K562 (cell line): ENCODE measurements at regions not wholly inside any gene's neighbourhood (a gene's known extent, or its start where the extent isn't known, plus 50 kb on each side); places are given as distances from the start of the nearest gene placed in this dataset.

Experiments used
- CEBPG ChIP-seq, 3 experiments: fragments of 200-800 bp in 1 of 3; sonication (Bioruptor generic) in 1 of 3; sonication (generic) in 1 of 3; formaldehyde crosslinking in 1 of 3; IDR thresholded peaks in 2 of 3; conservative IDR thresholded peaks in 1 of 3; 2 replicates each; pipeline versions ENCODE4 v1.6.1 to v1.8.0; 2016 to 2022; ENCODE audit warnings: missing compliant biosample characterization in 2 of 3, missing genetic modification characterization in 2 of 3, mild to moderate bottlenecking in 1 of 3, missing genetic modification reagents in 1 of 3
- CHD2 ChIP-seq: IDR thresholded peaks from 2 replicates; pipeline ENCODE4 v1.6.1; 2011; ENCODE audit warnings: low read depth, low read length
- CTCF ChIP-seq, 3 experiments: IDR thresholded peaks in 2 of 3; conservative IDR thresholded peaks in 1 of 3; 2 replicates each; pipeline ENCODE4 v1.5.1; 2011 to 2012; ENCODE audit warnings: low read length in 3 of 3, mild to moderate bottlenecking in 3 of 3, control low read depth in 2 of 3, improper control_type of control experiment in 1 of 3, inconsistent platforms in 1 of 3, low read depth in 1 of 3, mixed read lengths in 1 of 3, moderate library complexity in 1 of 3; ENCODE audit not compliant: insufficient read depth in 2 of 3
- MLLT1 ChIP-seq, 2 experiments: fragments of 450-650 bp; IDR thresholded peaks; 2 replicates each; pipeline ENCODE4 v1.6.1; 2016
- NRF1 ChIP-seq, 2 experiments: fragments of 450-650 bp; IDR thresholded peaks in 1 of 2; conservative IDR thresholded peaks in 1 of 2; 2 replicates each; pipeline ENCODE4 v1.6.1; 2014; ENCODE audit warnings: mild to moderate bottlenecking in 2 of 2
- TAF1 ChIP-seq: IDR thresholded peaks from 2 replicates; pipeline ENCODE4 v1.6.1; 2011; ENCODE audit warnings: mild to moderate bottlenecking, low read length, moderate library complexity; ENCODE audit not compliant: insufficient read depth, control insufficient read depth, severe bottlenecking; ENCODE audit errors: extremely low read depth
- TFAM ChIP-seq: fragments of 250-450 bp; sonication (Bioruptor Pico); conservative IDR thresholded peaks from 2 replicates; pipeline ENCODE4 v1.5.0; 2021; ENCODE audit warnings: mild to moderate bottlenecking, moderate library complexity
- TOE1 ChIP-seq, 2 experiments: fragments of 450-650 bp in 1 of 2; sonication (generic) in 1 of 2; formaldehyde crosslinking in 1 of 2; IDR thresholded peaks; 2 replicates each; pipeline versions ENCODE4 v1.7.1 to v1.8.0; 2016 to 2022; ENCODE audit warnings: borderline replicate concordance in 2 of 2, mild to moderate bottlenecking in 2 of 2, antibody characterized with exemption in 1 of 2, inconsistent platforms in 1 of 2, low read depth in 1 of 2, missing genetic modification reagents in 1 of 2, moderate library complexity in 1 of 2
- ZC3H4 ChIP-seq: sonication (generic); formaldehyde crosslinking; IDR thresholded peaks from 2 replicates; pipeline ENCODE4 v1.9.0; 2021; ENCODE audit warnings: missing genetic modification reagents, borderline replicate concordance
- ZNF121 ChIP-seq: sonication (generic); formaldehyde crosslinking; conservative IDR thresholded peaks from 2 replicates; pipeline ENCODE4 v1.8.0; 2022; ENCODE audit warnings: missing genetic modification reagents
- ZNF212 ChIP-seq: fragments of 450-650 bp; formaldehyde crosslinking; IDR thresholded peaks from 2 replicates; pipeline ENCODE4 v1.4.0; 2020; ENCODE audit warnings: mild to moderate bottlenecking
- ZNF3 ChIP-seq: fragments of 250-450 bp; sonication (Bioruptor Pico); IDR thresholded peaks from 2 replicates; pipeline ENCODE4 v1.5.0; 2021; ENCODE audit warnings: mild to moderate bottlenecking, moderate library complexity
- ZNF436 ChIP-seq: fragments of 250-450, 450-650 bp; sonication (Bioruptor Pico); formaldehyde crosslinking; IDR thresholded peaks from 2 replicates; pipeline ENCODE4 v1.7.0; 2020; ENCODE audit warnings: mild to moderate bottlenecking

- no peak for TF ChIP-seq CTCF (IDR thresholded peaks at IDR 0.05 in 2 of 3, conservative IDR thresholded peaks at IDR 0.05 in 1 of 3; ENCODE audit: insufficient read depth in 2 of 3, low read depth in 1 of 3, low read length in 3 of 3)
- TF ChIP-seq CHD2, result no peak
- no peak for TF ChIP-seq ZC3H4 (CRISPR knock-in tag)
- no peak for TF ChIP-seq MLLT1 (IDR thresholded peaks at IDR 0.05)
- no peak for TF ChIP-seq TAF1
- no peak for TF ChIP-seq NRF1 (conservative IDR thresholded peaks at IDR 0.05 in 1 of 2, IDR thresholded peaks at IDR 0.05 in 1 of 2)
- TF ChIP-seq ZNF3 (CRISPR knock-in tag), result no peak
- TF ChIP-seq TFAM (CRISPR knock-in tag), result no peak
- TF ChIP-seq ZNF121 (CRISPR knock-in tag), result no peak
- no peak for TF ChIP-seq TOE1 (IDR thresholded peaks at IDR 0.05; ENCODE audit: borderline replicate concordance)
- no peak for TF ChIP-seq TOE1 (CRISPR knock-in tag; IDR thresholded peaks at IDR 0.05; ENCODE audit: borderline replicate concordance, low read depth)
- TF ChIP-seq ZNF212 (CRISPR knock-in tag), result no peak
- TF ChIP-seq CEBPG (CRISPR knock-in tag; IDR thresholded peaks at IDR 0.05), result no peak
- TF ChIP-seq CEBPG (tag; conservative IDR thresholded peaks at IDR 0.05 in 1 of 2, IDR thresholded peaks at IDR 0.05 in 1 of 2), result no peak
- TF ChIP-seq ZNF436 (CRISPR knock-in tag), result no peak
Observed at GRCh38 chr6:19921786-19922185, 84.6 kb downstream of the ID4 start.
